ENCODE measurements at regions not wholly inside any gene's neighbourhood (a gene's known extent, or its start where the extent isn't known, plus 50 kb on each side); places are given as distances from the start of the nearest gene placed in this dataset.
A peak's percentile ranks its signal among the peaks of the same experiment; 100 is the strongest.

GRCh38 chr11:113552271-113552670 is 77.1 kb upstream of the DRD2 start:
- intact Hi-C loops (cut with DNase I) = no loop called here
- no peak overlapping the region for H3K27ac ChIP-seq
- DNase-seq (ENCODE audit: extremely low spot score in 2 of 2) = peak in 1 of 2 donors; percentile 13
- H3K36me3 ChIP-seq = no peaks in the 10 kb centered on the region
- H3K4me1 ChIP-seq = no peaks in the 10 kb centered on the region
- TF ChIP-seq POLR2AphosphoS5 (IDR thresholded peaks at IDR 0.05; ENCODE audit: insufficient read depth in 1 of 2, low read depth in 1 of 2) (no peak), CTCF (IDR thresholded peaks at IDR 0.05) (no peak), POLR2A (IDR thresholded peaks at IDR 0.05) (no peak)
- no peaks in the 10 kb centered on the region for H3K27me3 ChIP-seq
- no peak overlapping the region for H3K4me3 ChIP-seq
- H3K9me3 ChIP-seq = no peaks in the 10 kb centered on the region

GRCh38 chr11:113551645-113552044 is 76.4 kb upstream of the DRD2 start:
- H3K4me1 ChIP-seq = no peaks in the 10 kb centered on the region
- no peaks in the 10 kb centered on the region for H3K9me3 ChIP-seq
- no peaks in the 10 kb centered on the region for H3K27me3 ChIP-seq
- DNase-seq (ENCODE audit: extremely low spot score in 2 of 2) = peak in 1 of 2 donors; percentile 8
- TF ChIP-seq POLR2A (IDR thresholded peaks at IDR 0.05) (no peak), CTCF (IDR thresholded peaks at IDR 0.05) (no peak), POLR2AphosphoS5 (IDR thresholded peaks at IDR 0.05; ENCODE audit: insufficient read depth in 1 of 2, low read depth in 1 of 2) (no peak)
- intact Hi-C loops (cut with DNase I) = no loop called here
- no peak overlapping the region for H3K27ac ChIP-seq
- no peak overlapping the region for H3K4me3 ChIP-seq
- no peaks in the 10 kb centered on the region for H3K36me3 ChIP-seq

GRCh38 chr11:113549611-113550578 is 74.7 kb upstream of the DRD2 start:
- no peak overlapping the region for H3K27ac ChIP-seq
- H3K36me3 ChIP-seq = no peaks in the 10 kb centered on the region
- no peak for TF ChIP-seq POLR2A (IDR thresholded peaks at IDR 0.05)
- TF ChIP-seq POLR2AphosphoS5 (IDR thresholded peaks at IDR 0.05; ENCODE audit: insufficient read depth in 1 of 2, low read depth in 1 of 2) = no peak
- no peak for TF ChIP-seq CTCF (IDR thresholded peaks at IDR 0.05)
- H3K4me3 ChIP-seq = no peak overlapping the region
- H3K9me3 ChIP-seq = no peaks in the 10 kb centered on the region
- DNase-seq (ENCODE audit: extremely low spot score in 2 of 2) = peak in 1 of 2 donors; percentile 67
- H3K27me3 ChIP-seq = no peaks in the 10 kb centered on the region
- H3K4me1 ChIP-seq = no peaks in the 10 kb centered on the region
- intact Hi-C loops (cut with DNase I) = no loop called here

- Histone ChIP-seq H3K9me3 (no peaks in the 10 kb centered on the region), H3K27me3 (no peaks in the 10 kb centered on the region), H3K4me3 (no peak overlapping the region), H3K36me3 (no peaks in the 10 kb centered on the region), H3K4me1 (no peaks in the 10 kb centered on the region), H3K27ac (no peak overlapping the region)
- TF ChIP-seq POLR2A (IDR thresholded peaks at IDR 0.05) = no peak
- TF ChIP-seq CTCF (IDR thresholded peaks at IDR 0.05) = no peak
- no peak for TF ChIP-seq POLR2AphosphoS5 (IDR thresholded peaks at IDR 0.05; ENCODE audit: insufficient read depth in 1 of 2, low read depth in 1 of 2)
- intact Hi-C loops (cut with DNase I) = no loop called here
- DNase-seq (ENCODE audit: extremely low spot score in 2 of 2) = no peak
Observed at GRCh38 chr11:113549061-113549460, 73.9 kb upstream of the DRD2 start.

GRCh38 chr11:113547739-113548138 is 72.5 kb upstream of the DRD2 start:
- no peaks in the 10 kb centered on the region for H3K9me3 ChIP-seq

More at GRCh38 chr11:113547739-113548138, 72.5 kb upstream of the DRD2 start:
- Histone ChIP-seq H3K4me3 (no peak overlapping the region), H3K36me3 (no peaks in the 10 kb centered on the region), H3K4me1 (no peaks in the 10 kb centered on the region), H3K27ac (no peak overlapping the region), H3K27me3 (no peaks in the 10 kb centered on the region)
- intact Hi-C loops (cut with DNase I) = no loop called here
- TF ChIP-seq CTCF (IDR thresholded peaks at IDR 0.05) (no peak), POLR2A (IDR thresholded peaks at IDR 0.05) (no peak), POLR2AphosphoS5 (IDR thresholded peaks at IDR 0.05; ENCODE audit: insufficient read depth in 1 of 2, low read depth in 1 of 2) (no peak)
- DNase-seq (ENCODE audit: extremely low spot score in 2 of 2) = no peak

All from vagina (tissue), 2 donors.